GM18867 (cell line): ENCODE measurements at regions not wholly inside any gene's neighbourhood (a gene's known extent, or its start where the extent isn't known, plus 50 kb on each side); places are given as distances from the start of the nearest gene placed in this dataset.

Experiments used
- ATAC-seq: cut with Tn5 transposase; IDR thresholded peaks from one replicate; pipeline ENCODE4 v1.9.1; 2021; ENCODE audit warnings: mild to moderate bottlenecking, moderate library complexity; ENCODE audit not compliant: unreplicated experiment

- ATAC-seq: no peak
Observed at GRCh38 chr5:142385194-142385593, 60.4 kb upstream of the SPRY4 start.

- ATAC-seq: no peak
Observed at GRCh38 chr5:142384014-142384413, 59.2 kb upstream of the SPRY4 start.

DNA sequence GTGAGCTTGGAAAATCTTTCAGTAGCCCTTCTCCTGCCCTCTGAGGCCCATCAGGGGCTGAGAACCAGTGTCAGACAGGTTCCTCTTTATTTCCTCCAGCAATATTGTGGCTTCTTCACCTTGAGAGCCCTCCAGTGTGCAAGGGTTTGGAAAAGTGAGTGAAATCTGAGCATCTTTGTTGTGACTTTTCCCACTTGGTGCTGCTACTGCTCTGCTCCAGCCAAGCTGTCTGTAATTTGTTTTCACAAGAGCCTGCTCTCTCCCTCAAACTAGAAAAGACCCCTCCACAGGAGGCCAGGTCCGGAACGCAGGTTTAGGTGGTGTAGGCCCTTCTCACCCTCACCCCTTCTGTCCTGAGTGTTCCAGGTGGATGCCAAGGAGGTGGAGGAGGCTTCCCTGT, 57.4 kb upstream of the SPRY4 start:
- ATAC-seq: no peak

GRCh38 chr5:142378737-142379634, 54.2 kb upstream of the SPRY4 start:
- ATAC-seq: no peak

- ATAC-seq: no peak
Observed at GRCh38 chr5:142375944-142376411, 51.2 kb upstream of the SPRY4 start.
